PC-9 (cell line): ENCODE measurements at regions not wholly inside any gene's neighbourhood (a gene's known extent, or its start where the extent isn't known, plus 50 kb on each side); places are given as distances from the start of the nearest gene placed in this dataset.

Experiments
- BruUV-seq: library from RNA; stranded (reverse); fragments of 400-500 nt; replicated peaks from 2 replicates; lab custom pipeline; 2021; lab: Mats Ljungman, UMichigan
- CTCF ChIA-PET: fragments of 300-600 bp; sonication (Branson Sonifier 250); formaldehyde crosslinking; loops from one replicate; lab custom pipeline; 2022; ENCODE audit warnings: antibody characterized with exemption; lab: Charles Lee
- POLR2A ChIA-PET: fragments of 300-600 bp; sonication (Branson Sonifier 250); formaldehyde crosslinking; loops from one replicate; lab custom pipeline; 2022; ENCODE audit warnings: antibody characterized with exemption; ENCODE audit not compliant: unreplicated experiment; lab: Charles Lee
- DNase-seq, 2 experiments: peaks; one replicate each; pipeline versions ENCODE4 v3.0.0 to v3.0.0-alpha.2; 2015 to 2022; ENCODE audit warnings: mixed read lengths in 1 of 2
- H2AFZ ChIP-seq: fragments of 200-600 bp; sonication (generic); 2 replicates; pipeline ENCODE4 v1.8.1; 2017; ENCODE audit warnings: antibody characterized with exemption
- H3F3A ChIP-seq: fragments of 200-600 bp; sonication (generic); 2 replicates; pipeline ENCODE4 v1.8.1; 2017; ENCODE audit warnings: antibody characterized with exemption, mild to moderate bottlenecking, low read depth; ENCODE audit not compliant: insufficient read depth
- H3K27ac ChIP-seq: fragments of 200-600 bp; sonication (generic); 2 replicates; pipeline ENCODE4 v1.6.1; 2016; ENCODE audit warnings: mixed run types
- H3K27me3 ChIP-seq: fragments of 200-600 bp; sonication (generic); 2 replicates; pipeline ENCODE4 v1.6.1; 2016; ENCODE audit warnings: low read depth, mixed run types; ENCODE audit not compliant: insufficient read depth
- H3K36me3 ChIP-seq: fragments of 200-600 bp; sonication (generic); 2 replicates; pipeline ENCODE4 v1.6.1; 2016; ENCODE audit warnings: low read depth, mixed run types
- H3K4me1 ChIP-seq: fragments of 200-600 bp; sonication (generic); replicated peaks from 2 replicates; pipeline ENCODE4 v1.6.1; 2016; ENCODE audit warnings: mixed run types; ENCODE audit not compliant: insufficient read depth
- H3K4me2 ChIP-seq: fragments of 200-600 bp; sonication (generic); 2 replicates; pipeline ENCODE4 v1.6.1; 2017; ENCODE audit warnings: mixed run types
- H3K4me3 ChIP-seq: fragments of 200-600 bp; sonication (generic); 2 replicates; pipeline ENCODE4 v1.6.1; 2016; ENCODE audit warnings: mixed run types
- H3K79me2 ChIP-seq: fragments of 200-600 bp; sonication (generic); 2 replicates; pipeline ENCODE4 v1.6.1; 2017; ENCODE audit warnings: low read depth, mixed run types
- H3K9me2 ChIP-seq: fragments of 200-600 bp; sonication (generic); 2 replicates; pipeline ENCODE4 v1.8.1; 2017; ENCODE audit warnings: mild to moderate bottlenecking; ENCODE audit not compliant: insufficient read depth
- H3K9me3 ChIP-seq: fragments of 200-600 bp; sonication (generic); 2 replicates; pipeline ENCODE4 v1.8.1; 2016; ENCODE audit warnings: low read depth; ENCODE audit not compliant: insufficient read depth
- H4K20me1 ChIP-seq: fragments of 200-600 bp; sonication (generic); 2 replicates; pipeline ENCODE4 v1.8.1; 2017; ENCODE audit not compliant: insufficient read depth
- CTCF ChIP-seq: fragments of 200-600 bp; sonication (generic); conservative IDR thresholded peaks from 2 replicates; pipeline ENCODE4 v1.6.1; 2017; ENCODE audit warnings: mixed run types, antibody characterized with exemption, mild to moderate bottlenecking, moderate library complexity
- EZH2 ChIP-seq: fragments of 200-600 bp; sonication (generic); IDR thresholded peaks from 2 replicates; pipeline ENCODE4 v1.8.0; 2017; ENCODE audit warnings: antibody characterized with exemption, low read depth
- intact Hi-C: fragments of 100-400 bp; cut with micrococcal nuclease; formaldehyde crosslinking; loops from one replicate; pipeline ENCODE4 v1.10.0; 2022; ENCODE audit not compliant: unreplicated experiment

DNA sequence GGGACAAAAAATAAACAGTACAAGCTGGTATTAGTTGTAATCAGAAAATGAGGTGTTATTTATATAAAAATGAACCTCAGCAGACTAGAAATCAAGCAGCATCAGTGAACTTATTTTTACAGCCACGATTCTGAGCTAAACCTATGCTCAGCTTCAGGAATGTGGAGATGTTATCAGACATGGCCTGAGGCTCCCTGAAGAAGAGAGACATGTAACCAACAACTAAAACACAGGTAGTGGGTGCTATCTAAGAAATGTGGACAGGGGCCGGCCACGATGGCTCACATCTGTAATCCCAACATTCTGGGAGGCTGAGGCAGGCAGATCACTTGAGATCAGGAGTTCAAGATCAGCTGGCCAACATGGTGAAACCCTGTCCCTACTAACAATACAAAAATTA lies 534.3 kb downstream of the VRK1 start:
- no peaks in the 10 kb centered on the region for H3F3A ChIP-seq
- POLR2A ChIA-PET, result no interaction called here
- BruUV-seq, result no TSS peak

DNA sequence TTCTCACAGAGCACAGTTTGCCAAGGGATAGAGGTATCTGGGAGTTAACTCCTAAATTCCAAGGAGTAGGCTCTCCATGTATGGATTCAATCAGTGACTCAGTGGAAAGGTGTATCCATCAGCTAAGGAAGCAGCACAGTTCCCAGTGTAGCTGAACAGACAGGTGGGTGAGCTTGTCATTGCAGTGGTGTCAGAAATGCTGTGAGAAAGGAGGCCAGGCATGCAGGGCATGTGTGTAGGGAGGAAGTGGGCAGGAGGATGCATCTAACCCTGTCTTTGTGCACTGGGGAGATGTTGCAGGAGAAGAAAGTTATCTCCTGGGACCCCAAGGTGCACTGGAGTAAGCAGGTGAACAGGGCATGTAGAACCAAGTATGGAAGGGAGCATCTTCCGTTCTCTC lies 539.0 kb downstream of the VRK1 start:
- Histone ChIP-seq H3K4me3 (no peak overlapping the region), H3K36me3 (no peaks in the 10 kb centered on the region), H3K9me2 (no peaks in the 10 kb centered on the region), H3K79me2 (no peaks in the 10 kb centered on the region), H3K4me2 (no peak overlapping the region), H3F3A (no peaks in the 10 kb centered on the region), H2AFZ (no peak overlapping the region), H3K27ac (no peak overlapping the region), H3K27me3 (no peaks in the 10 kb centered on the region), H4K20me1 (no peaks in the 10 kb centered on the region), H3K4me1 (no peaks in the 10 kb centered on the region), H3K9me3 (no peaks in the 10 kb centered on the region)
- DNase-seq, result no peak
- ChIA-PET CTCF (no interaction called here), POLR2A (no interaction called here)
- no peak for TF ChIP-seq CTCF
- TF ChIP-seq EZH2, result no peak
- BruUV-seq, result no TSS peak
- intact Hi-C loops, result no loop called here

More for the DNA sequence above, 534.3 kb downstream of the VRK1 start:
- CTCF ChIA-PET, result no interaction called here
- intact Hi-C loops, result no loop called here
- H3K9me3 ChIP-seq, result no peaks in the 10 kb centered on the region
- no peaks in the 10 kb centered on the region for H4K20me1 ChIP-seq
- H3K79me2 ChIP-seq, result no peaks in the 10 kb centered on the region
- H3K9me2 ChIP-seq, result no peaks in the 10 kb centered on the region
- no peak overlapping the region for H2AFZ ChIP-seq
- TF ChIP-seq EZH2 (no peak), CTCF (no peak)
- no peak for DNase-seq
- H3K27me3 ChIP-seq, result no peaks in the 10 kb centered on the region
- no peak overlapping the region for H3K4me3 ChIP-seq
- no peaks in the 10 kb centered on the region for H3K4me1 ChIP-seq
- no peaks in the 10 kb centered on the region for H3K36me3 ChIP-seq
- H3K4me2 ChIP-seq, result no peak overlapping the region
- H3K27ac ChIP-seq, result no peak overlapping the region

- H3K4me3 ChIP-seq, result no peak overlapping the region
- H3K4me2 ChIP-seq, result no peak overlapping the region
- no peaks in the 10 kb centered on the region for H3K79me2 ChIP-seq
- intact Hi-C loops, result no loop called here
- no peaks in the 10 kb centered on the region for H3K9me3 ChIP-seq
- no peaks in the 10 kb centered on the region for H3K27me3 ChIP-seq
- no peaks in the 10 kb centered on the region for H3K9me2 ChIP-seq
- H2AFZ ChIP-seq, result no peak overlapping the region
- H4K20me1 ChIP-seq, result no peaks in the 10 kb centered on the region
- TF ChIP-seq EZH2 (no peak), CTCF (no peak)
- no peak for DNase-seq
- no peaks in the 10 kb centered on the region for H3K4me1 ChIP-seq
- no peak overlapping the region for H3K27ac ChIP-seq
- no peaks in the 10 kb centered on the region for H3K36me3 ChIP-seq
- no peaks in the 10 kb centered on the region for H3F3A ChIP-seq
- BruUV-seq, result no TSS peak
- POLR2A ChIA-PET, result no interaction called here
- CTCF ChIA-PET, result no interaction called here
Observed at GRCh38 chr14:97336816-97337215, 539.6 kb downstream of the VRK1 start.
